Right ventricle myocardium superior (tissue), 1 donor: ENCODE measurements at regions not wholly inside any gene's neighbourhood (a gene's known extent, or its start where the extent isn't known, plus 50 kb on each side); places are given as distances from the start of the nearest gene placed in this dataset.
"Not testable (repeated sequence)": the region's sequence is repeated elsewhere in the genome, so short reads cannot be mapped to it uniquely, and the experiment has no call there.

Experiments used
- ATAC-seq: fragments of 200-7000 bp; cut with Tn5 transposase; one replicate; pipeline ENCODE4 v1.9.1; 2020; ENCODE audit warnings: mild to moderate bottlenecking; ENCODE audit not compliant: poor library complexity
- DNase-seq: peaks from one replicate; pipeline ENCODE4 v3.0.0-alpha.2; 2020
- intact Hi-C: fragments of 100-400 bp; cut with DNase I; formaldehyde crosslinking; loops from one replicate; pipeline ENCODE4 v1.11.2; 2022
- donor health status: DM: no; HTN: yes; CAD: no; lungs with severe emphysema.

DNA sequence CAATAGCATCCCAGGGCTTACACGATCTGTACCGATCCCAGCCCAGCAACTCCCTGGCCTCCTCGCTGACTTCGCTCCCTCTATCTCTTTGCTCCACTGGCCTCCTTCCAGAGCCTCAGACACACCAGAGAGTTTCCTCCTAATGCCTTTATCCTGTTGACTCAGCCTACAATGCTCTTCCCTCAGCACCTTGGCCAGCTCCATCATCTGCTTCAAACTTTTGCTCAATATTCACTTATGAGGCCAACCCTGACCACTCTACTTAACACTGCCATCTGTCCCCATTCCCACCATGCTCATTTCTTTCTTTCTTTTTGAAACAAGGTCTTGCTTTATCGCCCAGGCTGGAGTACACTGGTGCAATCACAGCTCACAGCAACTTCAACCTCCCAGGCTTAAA, 180.9 kb downstream of the CEP170 start:
- intact Hi-C loops, ATAC-seq: not testable (repeated sequence)

DNA sequence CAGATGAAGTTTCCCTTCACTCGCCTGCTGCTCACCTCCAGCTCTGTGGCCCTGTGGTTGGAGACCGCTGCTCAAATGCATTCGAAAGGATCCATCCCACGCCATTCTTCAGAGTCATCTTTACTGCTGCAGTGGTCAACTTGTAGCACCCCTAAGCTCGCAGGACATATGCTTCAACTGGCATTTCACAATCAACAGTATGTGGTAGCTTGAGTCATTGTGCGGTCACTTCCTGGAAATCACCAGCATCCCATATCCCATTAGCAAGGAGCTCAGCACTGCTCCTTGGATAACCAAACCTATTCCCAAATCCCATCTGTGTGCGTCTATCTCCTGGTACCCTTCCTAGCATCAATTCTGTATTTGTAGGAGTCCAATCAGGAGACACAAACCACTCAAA, 188.0 kb downstream of the CEP170 start:
- intact Hi-C loops, ATAC-seq, DNase-seq: not testable (repeated sequence)

More for the DNA sequence above, 180.9 kb downstream of the CEP170 start:
- not testable (repeated sequence) for DNase-seq

DNA sequence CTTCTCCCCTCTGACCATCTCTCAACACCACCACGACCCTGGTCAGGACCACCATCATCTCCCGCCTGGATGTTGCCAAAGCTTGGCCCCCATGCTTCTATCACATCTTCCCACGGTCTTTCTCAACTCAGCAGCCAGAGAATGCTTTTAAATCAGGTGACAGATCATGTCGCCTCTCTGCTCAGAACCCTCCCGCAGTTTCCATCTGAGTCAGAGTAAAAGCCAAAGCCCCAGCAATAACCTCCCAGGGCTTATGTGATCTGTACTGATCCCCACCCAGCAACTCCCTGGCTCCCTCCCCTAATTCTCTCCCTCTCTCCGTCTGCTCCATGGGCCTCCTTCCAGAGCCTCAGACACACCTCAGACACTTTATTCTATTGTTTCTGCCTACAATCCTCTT, 193.1 kb downstream of the CEP170 start:
- intact Hi-C loops, ATAC-seq: not testable (repeated sequence)

DNA sequence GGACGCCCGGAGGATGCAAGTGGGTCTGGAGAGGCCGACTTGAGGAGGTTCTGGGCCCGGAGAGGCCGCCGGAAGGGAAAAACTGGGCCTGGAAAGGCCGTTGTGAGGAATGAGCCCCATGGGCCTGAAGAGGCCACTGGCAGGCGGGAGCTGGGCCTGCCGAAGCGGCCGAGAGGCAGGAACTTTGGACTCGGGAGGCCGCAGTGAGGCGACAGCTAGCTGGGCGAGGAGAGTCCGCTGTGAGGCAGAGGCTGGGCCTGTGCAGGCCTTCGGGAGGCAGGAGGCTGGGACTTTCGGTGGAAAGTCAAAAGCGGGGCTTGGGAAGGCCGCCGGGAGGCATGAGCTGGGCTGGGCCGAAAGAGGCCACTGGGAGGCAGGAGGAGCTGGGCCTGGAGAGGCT, 199.6 kb downstream of the CEP170 start:
- ATAC-seq, intact Hi-C loops, DNase-seq: not testable (repeated sequence)

More for the DNA sequence above, 193.1 kb downstream of the CEP170 start:
- not testable (repeated sequence) for DNase-seq

DNA sequence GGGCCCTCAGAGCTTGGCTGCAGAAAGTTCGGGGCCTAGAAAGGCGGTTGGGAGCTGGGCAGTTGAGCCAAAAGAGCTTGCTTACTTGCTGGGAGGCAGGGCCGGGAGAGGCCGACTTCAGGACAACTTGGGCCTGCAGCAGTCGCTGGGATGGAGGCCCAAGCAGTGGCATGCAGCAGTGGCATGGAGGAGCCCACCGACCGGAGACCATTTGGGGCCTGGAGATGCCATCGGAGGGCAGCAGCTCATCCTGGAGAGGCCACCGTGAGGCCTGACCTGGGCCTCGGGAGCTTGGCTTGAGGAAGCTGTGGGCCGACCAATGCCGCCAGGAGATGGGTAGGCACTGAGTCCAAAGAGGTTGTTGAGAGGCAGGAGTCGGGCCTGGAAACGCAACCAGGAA, 200.0 kb downstream of the CEP170 start:
- ATAC-seq, intact Hi-C loops, DNase-seq: not testable (repeated sequence)

DNA sequence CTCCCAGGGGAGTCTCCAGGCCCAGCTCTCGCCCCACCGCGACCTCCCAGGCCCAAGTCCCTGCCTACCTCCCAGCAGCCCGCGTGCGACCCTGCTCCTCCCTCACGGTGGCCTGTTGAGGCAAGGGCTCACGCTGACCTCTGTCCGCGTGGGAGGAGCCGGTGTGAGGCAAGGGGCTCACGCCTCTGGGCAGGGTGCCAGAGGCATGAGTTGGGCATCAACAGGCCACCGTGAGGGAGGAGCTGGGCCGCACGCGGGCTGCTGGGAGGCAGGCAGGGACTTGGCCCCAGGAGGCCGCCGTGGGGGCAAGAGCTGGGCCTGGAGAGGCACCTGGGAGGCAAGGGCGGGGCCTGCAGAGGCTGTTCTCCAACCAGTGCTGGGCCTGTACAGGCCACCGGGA, 200.4 kb downstream of the CEP170 start:
- DNase-seq, ATAC-seq, intact Hi-C loops: not testable (repeated sequence)

DNA sequence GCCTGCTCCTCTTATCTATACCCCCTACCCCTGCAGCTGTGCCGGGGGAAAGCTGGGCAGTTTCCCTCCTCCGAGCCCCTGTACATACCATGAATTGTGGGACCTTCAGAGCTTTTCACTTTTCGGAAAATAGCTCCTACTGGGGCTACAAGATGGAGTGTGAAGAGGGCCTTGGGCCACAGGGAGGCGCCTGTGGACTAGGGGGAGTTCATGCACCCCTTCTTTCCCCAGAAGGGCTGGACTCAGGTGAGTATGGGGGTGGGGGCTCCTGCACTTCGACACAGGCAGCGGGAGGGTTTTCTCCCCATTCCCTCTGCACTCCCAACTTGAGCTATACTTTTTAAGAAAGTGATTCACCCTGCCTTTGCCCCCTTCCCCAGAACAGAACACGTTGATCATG, 202.0 kb downstream of the CEP170 start:
- DNase-seq, ATAC-seq, intact Hi-C loops: not testable (repeated sequence)

DNA sequence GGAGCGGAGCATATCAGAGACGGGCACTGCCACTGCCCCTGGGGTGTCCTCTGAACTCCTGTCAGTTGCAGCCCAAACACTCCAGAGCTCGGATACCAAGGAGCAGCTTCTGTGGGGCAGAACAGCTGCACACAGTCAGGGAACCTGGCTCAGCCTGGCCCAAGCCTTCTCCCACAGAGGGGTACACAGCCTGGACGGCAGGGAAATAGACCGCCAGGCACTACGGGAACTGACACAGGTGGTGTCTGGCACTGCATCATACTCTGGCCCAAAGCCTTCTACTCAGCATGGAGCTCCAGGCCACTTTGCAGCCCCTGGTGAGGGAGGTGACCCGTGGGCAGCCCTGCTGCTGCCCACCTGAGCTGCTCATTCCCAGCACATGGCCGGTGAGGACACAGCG, 204.5 kb downstream of the CEP170 start:
- ATAC-seq, DNase-seq, intact Hi-C loops: not testable (repeated sequence)

DNA sequence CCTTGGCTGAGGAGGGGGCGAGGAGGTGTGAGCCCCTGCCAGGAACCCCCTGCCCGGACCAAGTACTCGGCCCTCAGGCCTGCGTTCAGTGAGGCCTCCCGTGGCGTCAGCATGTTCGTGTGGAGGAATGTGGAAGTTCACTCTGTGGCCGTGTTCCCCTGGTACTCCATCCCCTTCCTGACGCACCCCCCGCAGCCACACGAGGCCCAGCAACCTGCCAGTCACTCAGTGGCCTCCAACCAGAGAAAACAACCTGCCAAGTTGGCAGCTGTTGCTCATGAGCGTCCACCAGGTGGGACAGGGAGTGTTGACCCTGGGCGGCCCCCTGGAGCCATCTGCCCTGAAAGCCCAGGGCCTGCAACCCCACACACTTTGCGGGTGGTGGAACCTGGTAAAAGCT, 205.4 kb downstream of the CEP170 start:
- intact Hi-C loops, ATAC-seq, DNase-seq: not testable (repeated sequence)

DNA sequence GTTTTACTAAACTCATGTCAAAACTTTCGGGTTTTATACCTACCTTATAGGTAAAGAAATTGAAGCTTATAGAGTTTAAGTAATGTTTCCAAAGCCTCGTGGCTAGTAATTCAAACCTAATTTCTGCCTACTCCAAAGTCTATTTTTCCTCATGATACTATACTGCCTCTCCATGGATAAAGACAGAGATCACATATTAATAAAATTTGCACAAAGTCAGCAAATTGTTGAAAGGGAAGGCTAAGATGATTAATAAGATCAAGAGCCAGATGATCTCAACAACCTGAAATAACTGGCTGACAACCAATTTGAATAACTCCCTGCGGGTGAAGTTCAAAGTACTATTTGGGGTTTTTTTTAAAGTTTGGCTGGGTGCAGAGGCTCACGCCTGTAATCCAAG, 233.7 kb downstream of the CEP170 start:
- not testable (repeated sequence) for DNase-seq, ATAC-seq

DNA sequence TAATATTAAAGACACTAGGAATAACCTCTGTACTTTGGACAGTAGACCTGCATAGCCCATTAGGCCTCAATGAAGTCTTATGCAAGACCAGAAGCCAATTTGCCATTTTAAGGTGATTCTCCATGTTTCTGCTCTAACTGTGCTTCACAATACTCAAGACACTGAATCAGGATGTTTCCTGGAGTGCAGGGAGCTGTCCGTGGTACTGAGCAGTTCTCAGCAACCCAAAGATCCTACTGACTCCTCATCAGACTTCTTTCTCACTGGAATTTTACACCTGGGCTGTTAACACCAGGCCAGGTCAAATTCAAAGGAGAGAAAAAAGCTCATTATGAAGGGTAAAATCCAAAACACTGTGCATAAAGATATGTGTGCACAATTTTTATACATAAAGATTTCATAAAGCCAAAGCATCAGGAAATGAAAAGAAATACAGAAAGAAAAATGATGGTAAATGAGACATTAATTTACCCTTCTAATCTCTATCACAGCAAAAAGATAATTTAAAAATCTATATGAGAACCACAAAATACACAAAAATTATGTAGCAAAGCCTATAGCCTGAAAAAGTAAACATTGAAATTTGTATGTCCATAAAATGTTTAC, 235.9 kb downstream of the CEP170 start:
- ATAC-seq, intact Hi-C loops: not testable (repeated sequence)
- peak; percentile 53 for DNase-seq

More for the DNA sequence above, 233.7 kb downstream of the CEP170 start:
- intact Hi-C loops, result not testable (repeated sequence)

DNA sequence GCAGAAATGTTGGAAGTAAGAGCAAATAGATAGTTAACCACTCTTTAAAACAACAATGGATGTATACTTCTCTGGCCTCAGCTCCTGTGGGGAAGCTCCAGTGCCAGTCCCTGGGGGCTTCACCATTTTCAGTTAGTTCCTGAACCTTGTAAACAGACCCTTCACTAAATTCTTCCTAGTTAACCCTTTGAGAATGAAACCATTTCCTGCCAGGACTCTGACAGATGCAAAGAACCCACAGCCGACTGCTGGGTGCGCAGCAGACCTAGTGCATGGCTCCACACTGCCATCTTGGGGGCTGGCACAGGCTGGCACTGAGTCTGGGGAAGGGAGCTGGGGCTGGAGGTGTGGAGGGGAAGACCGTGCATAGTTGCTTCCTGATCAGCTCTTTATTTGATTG, 244.4 kb downstream of the CEP170 start:
- DNase-seq, ATAC-seq, intact Hi-C loops: not testable (repeated sequence)

DNA sequence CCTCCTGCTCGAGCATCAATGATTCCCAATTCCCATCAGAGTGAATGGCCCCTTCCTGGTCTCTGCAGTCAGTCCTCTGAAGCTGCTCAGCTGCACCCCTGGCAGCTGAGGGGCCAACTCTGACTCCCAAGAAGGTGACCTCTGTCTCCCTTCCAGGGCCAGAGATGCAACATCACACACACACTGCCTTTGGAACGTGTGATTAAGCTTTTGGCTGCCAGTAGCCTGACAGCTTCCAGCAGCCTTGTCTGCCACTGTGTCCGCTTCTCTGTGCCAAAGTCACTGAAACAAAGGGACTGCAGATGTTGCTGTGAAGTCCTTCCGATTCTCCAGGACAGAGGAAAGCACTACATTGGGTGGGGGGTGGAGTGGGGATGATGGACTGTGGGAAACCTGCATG, 254.1 kb downstream of the CEP170 start:
- intact Hi-C loops, ATAC-seq: not testable (repeated sequence)

DNA sequence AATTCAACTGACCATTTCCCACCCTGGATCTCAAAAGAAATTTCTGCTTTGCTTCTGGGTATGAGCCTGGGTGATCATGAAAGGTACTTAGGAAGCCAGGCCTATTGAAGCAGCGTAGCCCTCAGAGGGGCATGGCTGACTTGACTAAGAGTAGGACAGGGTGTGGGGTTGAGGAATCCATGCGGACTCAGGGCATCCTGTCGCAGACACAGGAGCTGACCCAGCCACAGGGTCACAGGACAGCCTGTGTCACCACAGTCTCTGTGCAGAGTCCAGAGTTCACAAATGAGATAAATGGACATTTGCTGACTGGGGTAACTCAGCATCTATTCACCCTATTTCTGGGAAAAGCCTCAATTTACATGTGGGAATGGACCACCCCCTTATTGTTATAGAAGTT, 262.3 kb downstream of the CEP170 start:
- ATAC-seq, intact Hi-C loops: not testable (repeated sequence)

More for the DNA sequence above, 254.1 kb downstream of the CEP170 start:
- DNase-seq, result peak; percentile 47

DNA sequence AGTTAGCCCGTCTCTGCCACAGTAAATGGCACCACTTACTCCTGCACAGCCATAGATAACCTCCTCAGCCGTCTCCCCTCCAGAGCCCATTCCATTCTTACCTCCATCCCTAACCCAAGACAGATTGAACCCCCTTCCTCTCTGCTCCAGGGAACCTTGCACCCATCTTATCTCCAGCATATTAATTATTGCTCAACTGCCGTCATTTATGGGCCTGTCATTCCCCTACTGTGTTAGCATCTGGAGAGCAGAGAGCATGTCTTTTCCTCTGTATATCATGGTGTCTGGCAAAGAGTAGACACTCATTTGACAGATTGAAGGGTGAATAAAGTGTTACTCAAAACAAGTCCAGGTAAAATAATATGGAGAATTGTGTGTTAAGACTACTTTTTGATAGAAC, 270.0 kb downstream of the CEP170 start:
- ATAC-seq, DNase-seq, intact Hi-C loops: not testable (repeated sequence)

More for the DNA sequence above, 262.3 kb downstream of the CEP170 start:
- DNase-seq, result not testable (repeated sequence)

DNA sequence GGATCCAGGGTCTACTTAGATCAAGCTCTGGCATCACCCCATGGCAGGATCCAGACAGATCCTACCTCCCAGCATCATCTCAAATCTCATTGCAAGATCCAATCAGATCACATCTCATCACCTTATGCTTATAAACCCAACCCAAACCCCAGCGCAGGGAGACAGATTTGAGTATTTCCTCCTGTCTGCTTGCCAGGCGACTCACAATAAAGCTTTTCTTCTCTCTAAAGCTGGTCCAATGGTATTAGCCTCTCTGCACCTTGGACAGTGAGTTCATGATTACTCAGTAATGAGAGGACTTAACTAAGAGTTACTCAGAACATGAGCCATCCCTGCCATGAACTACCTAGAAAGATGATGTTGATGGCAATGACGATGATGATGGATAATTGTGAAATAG, 281.7 kb downstream of the CEP170 start:
- intact Hi-C loops, ATAC-seq, DNase-seq: not testable (repeated sequence)

DNA sequence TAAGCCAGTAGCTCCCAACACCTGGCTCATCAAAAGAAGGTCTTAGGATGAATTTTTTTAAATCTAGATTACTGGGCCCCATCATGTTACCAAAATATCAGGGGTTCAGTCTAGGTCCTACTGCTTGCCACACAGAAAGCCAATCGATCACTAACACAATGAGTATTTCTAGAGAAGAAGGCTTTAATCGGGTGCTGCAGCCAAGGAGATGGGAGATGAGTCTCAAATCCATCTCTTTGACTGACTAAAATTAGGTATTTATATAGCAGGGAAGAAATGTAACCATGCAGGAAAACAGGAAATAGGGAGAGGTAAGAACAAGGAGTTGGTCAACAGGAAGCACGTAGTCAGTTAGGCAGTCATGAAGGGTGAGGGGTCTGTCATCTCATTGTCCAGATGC, 288.2 kb downstream of the CEP170 start:
- no peak for ATAC-seq
- DNase-seq, result no peak
- intact Hi-C loops, result no loop called here

DNA sequence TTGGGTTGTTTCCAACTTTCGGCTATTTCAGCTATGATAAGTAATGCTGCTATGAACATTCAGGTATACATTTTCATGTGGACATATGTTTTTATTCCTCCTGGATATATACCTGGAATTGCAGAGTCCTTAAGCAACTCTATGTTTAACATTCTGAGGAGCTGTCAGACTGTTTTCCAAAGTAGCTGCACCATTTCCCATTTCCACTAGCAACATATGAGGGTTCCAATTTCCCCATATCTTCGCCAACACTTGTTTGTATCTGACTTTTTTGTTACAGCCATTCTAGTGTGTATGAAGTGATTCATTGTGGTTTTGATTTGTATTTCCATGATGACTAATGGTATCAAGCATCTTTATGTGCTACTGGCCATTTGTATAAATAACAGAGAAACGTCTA, 295.7 kb downstream of the CEP170 start:
- ATAC-seq, intact Hi-C loops, DNase-seq: not testable (repeated sequence)

DNA sequence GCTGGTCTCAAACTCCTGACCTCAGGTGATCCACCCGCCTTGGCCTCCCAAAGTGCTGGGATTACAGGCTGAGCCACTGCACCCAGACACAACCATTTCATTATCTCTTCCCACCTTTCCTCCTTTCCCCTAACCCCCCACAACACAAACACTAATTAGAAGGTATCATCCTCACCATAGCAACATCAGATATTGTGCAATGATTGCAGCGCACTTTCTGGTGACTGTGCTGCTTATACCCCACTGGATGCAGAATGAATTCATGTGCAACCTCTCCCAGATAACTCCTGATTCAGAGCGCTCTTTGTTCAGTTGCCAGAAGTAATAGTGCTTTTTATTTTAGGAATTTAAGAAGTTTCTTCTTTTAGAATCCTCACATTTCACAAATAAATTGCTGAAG, 300.1 kb downstream of the CEP170 start:
- ATAC-seq, intact Hi-C loops: not testable (repeated sequence)

DNA sequence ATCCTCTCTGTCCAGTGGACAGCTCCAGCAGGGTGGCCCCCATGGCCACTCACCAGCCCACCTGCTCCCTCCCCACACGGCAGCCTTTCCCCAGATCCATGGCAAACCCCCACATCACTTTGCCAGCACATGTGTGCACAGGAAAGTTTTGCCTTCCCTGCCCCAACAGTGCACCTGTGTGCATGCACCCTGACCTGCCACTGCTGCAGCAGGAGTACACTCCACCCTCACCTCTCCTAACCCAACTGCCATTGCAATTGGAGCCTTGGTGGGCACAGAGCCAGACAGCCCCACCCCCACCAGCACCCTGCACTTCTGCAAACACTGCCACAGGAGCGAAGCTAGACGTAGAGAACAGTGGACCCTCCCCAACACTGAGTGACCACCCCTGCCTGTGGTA, 308.9 kb downstream of the CEP170 start:
- intact Hi-C loops, result no loop called here
- no peak for DNase-seq
- ATAC-seq, result no peak

More for the DNA sequence above, 300.1 kb downstream of the CEP170 start:
- not testable (repeated sequence) for DNase-seq
